SH-SY5Y (cell line): ENCODE measurements at regions not wholly inside any gene's neighbourhood (a gene's known extent, or its start where the extent isn't known, plus 50 kb on each side); places are given as distances from the start of the nearest gene placed in this dataset.

Experiments
- GATA2 ChIP-seq: IDR thresholded peaks from 2 replicates; pipeline ENCODE4 v1.6.1; 2011; ENCODE audit warnings: mild to moderate bottlenecking, low read depth, low read length
- GATA3 ChIP-seq: IDR thresholded peaks from 2 replicates; pipeline ENCODE4 v1.6.1; 2011; ENCODE audit warnings: low read depth, mild to moderate bottlenecking, low read length, moderate library complexity

- TF ChIP-seq GATA2 = no peak
- TF ChIP-seq GATA3 = no peak
These were observed 206.4 kb downstream of the REEP3 start for GRCh38 chr10:63727636-63728035.
